Trophoblast cell (in vitro differentiated cells and primary cell): ENCODE measurements at regions not wholly inside any gene's neighbourhood (a gene's known extent, or its start where the extent isn't known, plus 50 kb on each side); places are given as distances from the start of the nearest gene placed in this dataset.
A peak's percentile ranks its signal among the peaks of the same experiment; 100 is the strongest.

ENCODE experiments used
- DNase-seq, 2 donors: peaks; one replicate each; pipeline ENCODE4 v3.0.0-alpha.2; 2016
- H2AFZ ChIP-seq: 2 replicates; pipeline ENCODE4 v1.6.1; 2013; ENCODE audit warnings: low read length, moderate library complexity, mild to moderate bottlenecking; ENCODE audit not compliant: insufficient read depth, poor library complexity
- H2AK5ac ChIP-seq: 2 replicates; pipeline ENCODE4 v1.6.1; 2013; ENCODE audit warnings: mild to moderate bottlenecking, low read length
- H2BK120ac ChIP-seq: 2 replicates; pipeline ENCODE4 v1.6.1; 2013; ENCODE audit warnings: low read length, mild to moderate bottlenecking, moderate library complexity; ENCODE audit not compliant: insufficient read depth, poor library complexity
- H2BK12ac ChIP-seq: 2 replicates; pipeline ENCODE4 v1.6.1; 2013; ENCODE audit warnings: mild to moderate bottlenecking, low read length, moderate library complexity
- H2BK5ac ChIP-seq: 2 replicates; pipeline ENCODE4 v1.6.1; 2013; ENCODE audit warnings: low read length, low read depth, moderate library complexity, mild to moderate bottlenecking; ENCODE audit not compliant: poor library complexity
- H3K14ac ChIP-seq: 2 replicates; pipeline ENCODE4 v1.6.1; 2013; ENCODE audit warnings: mild to moderate bottlenecking, low read length
- H3K18ac ChIP-seq: 2 replicates; pipeline ENCODE4 v1.6.1; 2013; ENCODE audit warnings: mild to moderate bottlenecking, low read length
- H3K23ac ChIP-seq: 2 replicates; pipeline ENCODE4 v1.6.1; 2013; ENCODE audit warnings: low read length
- H3K27ac ChIP-seq: 2 replicates; pipeline ENCODE4 v1.5.1; 2013; ENCODE audit warnings: low read depth, mild to moderate bottlenecking, inconsistent platforms, low read length, moderate library complexity
- H3K27me3 ChIP-seq: 2 replicates; pipeline ENCODE4 v1.6.1; 2013; ENCODE audit warnings: inconsistent platforms, mild to moderate bottlenecking, low read length, moderate library complexity; ENCODE audit not compliant: insufficient read depth
- H3K36me3 ChIP-seq, 2 experiments: 1 replicate in 1 of 2; 2 replicates in 1 of 2; pipeline ENCODE4 v1.6.1; 2013; ENCODE audit warnings: low read length in 2 of 2, mild to moderate bottlenecking in 2 of 2, moderate library complexity in 1 of 2; ENCODE audit not compliant: insufficient read depth in 2 of 2, control insufficient read depth in 1 of 2
- H3K4ac ChIP-seq: 2 replicates; pipeline ENCODE4 v1.6.1; 2013; ENCODE audit warnings: low read depth, mild to moderate bottlenecking, low read length, moderate library complexity
- H3K4me1 ChIP-seq, 2 experiments: 1 replicate in 1 of 2; 2 replicates in 1 of 2; pipeline ENCODE4 v1.6.1; 2013; ENCODE audit warnings: low read length in 2 of 2, mild to moderate bottlenecking in 2 of 2, moderate library complexity in 1 of 2; ENCODE audit not compliant: insufficient read depth in 2 of 2, control insufficient read depth in 1 of 2
- H3K4me2 ChIP-seq: 2 replicates; pipeline ENCODE4 v1.6.1; 2013; ENCODE audit warnings: inconsistent platforms, mild to moderate bottlenecking, low read length, moderate library complexity
- H3K4me3 ChIP-seq: 2 replicates; pipeline ENCODE4 v1.5.1; 2013; ENCODE audit warnings: mild to moderate bottlenecking, low read depth, low read length, inconsistent platforms
- H3K79me1 ChIP-seq: one replicate; pipeline ENCODE4 v1.6.1; 2013; ENCODE audit warnings: low read length
- H3K79me2 ChIP-seq: 2 replicates; pipeline ENCODE4 v1.6.1; 2013; ENCODE audit warnings: low read length, mild to moderate bottlenecking; ENCODE audit not compliant: control insufficient read depth, insufficient read depth, poor library complexity
- H3K9ac ChIP-seq: 2 replicates; pipeline ENCODE4 v1.6.1; 2013; ENCODE audit warnings: mild to moderate bottlenecking, low read length
- H3K9me3 ChIP-seq: 2 replicates; pipeline ENCODE4 v1.6.1; 2013; ENCODE audit warnings: low read depth, mild to moderate bottlenecking, control low read depth, inconsistent platforms, low read length; ENCODE audit not compliant: insufficient read depth
- H4K12ac ChIP-seq: 2 replicates; pipeline ENCODE4 v1.6.1; 2013; ENCODE audit warnings: low read depth, mild to moderate bottlenecking, low read length, moderate library complexity
- H4K8ac ChIP-seq: 2 replicates; pipeline ENCODE4 v1.6.1; 2013; ENCODE audit warnings: low read depth, mild to moderate bottlenecking, low read length, moderate library complexity
- H4K91ac ChIP-seq: one replicate; pipeline ENCODE4 v1.6.1; 2013; ENCODE audit warnings: low read depth, mild to moderate bottlenecking, low read length, moderate library complexity
- WGBS: extraction: QIAGEN DNeasy Blood & Tissue Kit; methylation state at CpG from one replicate; pipeline ENCODE4 v1.1.7; 2013; ENCODE audit warnings: missing lambda C conversion rate; ENCODE audit not compliant: insufficient read length, insufficient coverage; ENCODE audit errors: extremely low coverage; 5-methylcytosine and 5-hydroxymethylcytosine counted together

DNA sequence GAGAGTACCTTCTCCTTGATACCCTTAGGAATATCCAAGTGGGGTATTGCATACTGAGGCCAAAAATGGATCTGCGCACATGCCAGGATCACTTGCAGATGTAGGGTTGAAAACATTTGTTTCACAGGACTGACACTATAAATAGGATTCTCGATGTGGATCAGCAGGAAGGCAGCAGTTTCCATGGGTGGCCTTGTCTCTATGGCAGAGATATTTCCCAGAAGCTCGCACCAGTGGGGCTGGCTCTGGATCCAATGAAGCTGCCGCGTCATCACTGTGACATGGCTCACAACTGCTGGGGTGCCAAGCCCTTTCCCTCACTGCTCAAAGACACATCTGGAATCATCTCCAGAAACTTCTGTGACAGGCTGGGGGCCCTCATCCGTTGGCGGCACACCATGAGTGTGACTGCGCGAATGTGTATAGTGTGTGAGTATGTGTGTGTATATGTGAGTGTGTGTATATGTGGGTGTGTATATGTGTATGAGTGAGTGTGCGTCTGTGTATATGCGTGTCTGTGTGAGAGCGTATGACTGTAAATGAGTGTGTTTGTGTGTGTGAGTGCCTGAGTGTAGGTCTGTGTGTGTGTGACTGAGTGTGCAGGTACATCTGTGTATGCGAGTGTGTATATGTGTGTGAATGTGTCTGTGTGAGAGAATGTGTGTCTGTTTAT, 182.5 kb downstream of the GAS1 start:
- Histone ChIP-seq H2BK120ac (no peak overlapping the region), H3K18ac (no peak overlapping the region), H3K4me2 (peak overlapping the region; percentile 12), H3K9ac (no peak overlapping the region), H4K8ac (no peak overlapping the region), H4K91ac (peak overlapping the region; percentile 3), H3K9me3 (peaks cover 4% of the 10 kb centered on the region), H3K14ac (no peak overlapping the region), H3K4ac (no peak overlapping the region), H3K27me3 (no peaks in the 10 kb centered on the region), H2AK5ac (peak overlapping the region; percentile 4), H4K12ac (no peak overlapping the region), H3K27ac (no peak overlapping the region), H3K4me1 (peaks cover 16 to 31% of the 10 kb centered on the region in 2 experiments), H3K4me3 (no peak overlapping the region), H2BK5ac (no peak overlapping the region), H3K79me1 (peaks cover 5% of the 10 kb centered on the region), H2AFZ (no peak overlapping the region), H3K23ac (no peak overlapping the region), H3K79me2 (no peaks in the 10 kb centered on the region), H2BK12ac (no peak overlapping the region), H3K36me3 (no peaks in the 10 kb centered on the region)
- no peak for DNase-seq
- 100% methylated on average over 3 of the region's 13 CpGs for WGBS

DNA sequence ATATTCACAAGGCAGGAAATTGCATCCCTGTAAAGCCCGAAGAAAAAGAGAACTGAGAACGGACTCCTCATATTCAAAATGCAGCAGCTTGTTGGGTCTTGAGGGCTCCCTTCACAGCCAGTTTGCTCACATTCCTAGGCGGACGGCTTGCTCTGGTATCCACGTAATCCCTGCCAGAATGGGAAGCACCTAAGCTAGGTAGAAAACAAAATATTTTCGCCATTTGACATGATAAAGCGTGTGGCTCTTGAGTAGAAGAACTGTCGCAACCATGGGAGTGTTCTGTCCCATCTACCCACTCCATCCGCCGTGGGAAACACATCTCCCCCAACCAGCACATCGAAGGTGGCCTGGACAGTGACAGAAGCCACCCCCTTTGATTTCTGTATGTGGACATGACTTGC, 183.1 kb downstream of the GAS1 start:
- peak overlapping the region; percentile 7 for H2BK12ac ChIP-seq
- H4K91ac ChIP-seq = peak overlapping the region; percentile 3
- no peak overlapping the region for H4K12ac ChIP-seq
- H3K4me3 ChIP-seq = no peak overlapping the region
- peak overlapping the region; percentile 12 for H3K4me2 ChIP-seq
- no peaks in the 10 kb centered on the region for H3K36me3 ChIP-seq
- H2AFZ ChIP-seq = no peak overlapping the region
- H2AK5ac ChIP-seq = no peak overlapping the region
- H3K27me3 ChIP-seq = no peaks in the 10 kb centered on the region
- DNase-seq = peak; percentile 95
- peaks cover 5% of the 10 kb centered on the region for H3K79me1 ChIP-seq
- H3K9ac ChIP-seq = peak overlapping the region; percentile 30
- peaks cover 16 to 31% of the 10 kb centered on the region in 2 experiments for H3K4me1 ChIP-seq
- H3K9me3 ChIP-seq = peaks cover 4% of the 10 kb centered on the region
- H3K14ac ChIP-seq = no peak overlapping the region
- no peak overlapping the region for H3K18ac ChIP-seq
- WGBS = no CpG with 5 or more reads among the region's 11 CpGs
- H2BK5ac ChIP-seq = no peak overlapping the region
- no peak overlapping the region for H3K23ac ChIP-seq
- H3K79me2 ChIP-seq = no peaks in the 10 kb centered on the region
- no peak overlapping the region for H3K27ac ChIP-seq
- H3K4ac ChIP-seq = no peak overlapping the region
- no peak overlapping the region for H4K8ac ChIP-seq
- no peak overlapping the region for H2BK120ac ChIP-seq

DNA sequence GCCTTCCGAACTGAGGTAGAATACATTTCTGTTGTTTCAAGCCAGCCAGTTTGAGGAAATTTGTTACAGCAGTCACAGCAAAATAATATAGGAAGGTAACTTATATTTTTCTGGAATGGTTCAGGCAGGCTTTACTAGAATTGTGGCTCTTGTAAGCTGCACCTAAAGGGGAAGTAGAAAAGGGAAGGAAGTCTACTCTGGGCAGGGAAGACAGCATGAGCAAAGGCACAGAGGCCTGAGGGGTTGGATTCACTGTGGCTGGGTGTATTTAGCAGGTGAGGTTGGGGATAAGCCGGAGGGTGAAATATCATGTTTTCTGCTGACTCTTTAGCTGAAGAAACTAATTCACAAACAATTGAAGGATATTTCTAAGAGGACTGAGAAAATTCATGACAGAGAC, 183.5 kb downstream of the GAS1 start:
- no peaks in the 10 kb centered on the region for H3K79me2 ChIP-seq
- H3K27me3 ChIP-seq = no peaks in the 10 kb centered on the region
- H3K14ac ChIP-seq = no peak overlapping the region
- H4K8ac ChIP-seq = no peak overlapping the region
- H3K4me2 ChIP-seq = no peak overlapping the region
- H3K4me3 ChIP-seq = no peak overlapping the region
- no peak overlapping the region for H3K4ac ChIP-seq
- H2BK5ac ChIP-seq = no peak overlapping the region
- H3K9me3 ChIP-seq = peaks cover 4% of the 10 kb centered on the region
- H4K12ac ChIP-seq = no peak overlapping the region
- no peak overlapping the region for H2BK120ac ChIP-seq
- no peak overlapping the region for H2AK5ac ChIP-seq
- DNase-seq = peak in 1 of 2 donors; percentile 29
- no peaks in the 10 kb centered on the region for H3K36me3 ChIP-seq
- no CpG with 5 or more reads among the region's 2 CpGs for WGBS
- H3K27ac ChIP-seq = no peak overlapping the region
- H3K18ac ChIP-seq = no peak overlapping the region
- no peak overlapping the region for H3K9ac ChIP-seq
- peaks cover 5% of the 10 kb centered on the region for H3K79me1 ChIP-seq
- H4K91ac ChIP-seq = no peak overlapping the region
- no peak overlapping the region for H2BK12ac ChIP-seq
- peaks cover 16 to 31% of the 10 kb centered on the region in 2 experiments for H3K4me1 ChIP-seq
- H3K23ac ChIP-seq = no peak overlapping the region
- no peak overlapping the region for H2AFZ ChIP-seq

DNA sequence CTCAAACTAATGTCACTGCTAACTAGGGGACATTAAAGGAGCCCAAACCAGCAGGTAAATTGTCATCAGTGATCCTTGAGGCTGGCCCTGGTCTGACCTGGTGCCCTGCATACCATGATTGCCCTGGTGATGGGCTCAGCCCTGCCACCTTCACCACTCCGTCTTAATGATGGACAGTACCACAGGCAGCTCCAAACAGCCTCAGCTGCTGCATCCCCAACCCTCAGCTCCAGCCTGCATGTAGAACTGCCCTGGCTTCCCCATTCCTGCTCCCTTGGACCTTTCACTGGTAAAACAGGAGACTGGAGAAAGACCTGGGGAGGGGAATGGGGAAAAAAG, 190.0 kb downstream of the GAS1 start:
- no peaks in the 10 kb centered on the region for H3K27me3 ChIP-seq
- H3K36me3 ChIP-seq = no peaks in the 10 kb centered on the region
- H4K12ac ChIP-seq = no peak overlapping the region
- H2BK120ac ChIP-seq = no peak overlapping the region
- no peaks in the 10 kb centered on the region for H3K79me2 ChIP-seq
- H4K91ac ChIP-seq = no peak overlapping the region
- H3K9me3 ChIP-seq = no peaks in the 10 kb centered on the region
- H3K18ac ChIP-seq = no peak overlapping the region
- H3K4me3 ChIP-seq = no peak overlapping the region
- H3K4me1 ChIP-seq = no peaks in the 10 kb centered on the region
- no peak overlapping the region for H2BK5ac ChIP-seq
- H3K23ac ChIP-seq = no peak overlapping the region
- H3K79me1 ChIP-seq = no peaks in the 10 kb centered on the region
- H2AK5ac ChIP-seq = no peak overlapping the region
- H3K4me2 ChIP-seq = no peak overlapping the region
- no peak for DNase-seq
- no CpG with 5 or more reads among the region's 1 CpG for WGBS
- no peak overlapping the region for H2AFZ ChIP-seq
- H4K8ac ChIP-seq = no peak overlapping the region
- no peak overlapping the region for H3K27ac ChIP-seq
- H3K9ac ChIP-seq = no peak overlapping the region
- H2BK12ac ChIP-seq = no peak overlapping the region
- no peak overlapping the region for H3K4ac ChIP-seq
- no peak overlapping the region for H3K14ac ChIP-seq
